Lower leg skin (tissue), 3 donors: ENCODE measurements at regions not wholly inside any gene's neighbourhood (a gene's known extent, or its start where the extent isn't known, plus 50 kb on each side); places are given as distances from the start of the nearest gene placed in this dataset.

ENCODE experiments used
- POLR2A ChIP-seq, 2 donors: fragments of 450-650 bp; IDR thresholded peaks; one replicate each; pipeline ENCODE4 v1.6.1; 2016 to 2017; ENCODE audit warnings: antibody characterized with exemption in 2 of 2, mild to moderate bottlenecking in 1 of 2, moderate library complexity in 1 of 2
- TF ChIP-seq, protein P1 (sequence below), 3 donors: fragments of 450-650 bp; IDR thresholded peaks; one replicate each; pipeline ENCODE4 v1.5.1; 2016; ENCODE audit warnings: antibody characterized with exemption in 3 of 3, mild to moderate bottlenecking in 3 of 3, moderate library complexity in 2 of 3

DNA sequence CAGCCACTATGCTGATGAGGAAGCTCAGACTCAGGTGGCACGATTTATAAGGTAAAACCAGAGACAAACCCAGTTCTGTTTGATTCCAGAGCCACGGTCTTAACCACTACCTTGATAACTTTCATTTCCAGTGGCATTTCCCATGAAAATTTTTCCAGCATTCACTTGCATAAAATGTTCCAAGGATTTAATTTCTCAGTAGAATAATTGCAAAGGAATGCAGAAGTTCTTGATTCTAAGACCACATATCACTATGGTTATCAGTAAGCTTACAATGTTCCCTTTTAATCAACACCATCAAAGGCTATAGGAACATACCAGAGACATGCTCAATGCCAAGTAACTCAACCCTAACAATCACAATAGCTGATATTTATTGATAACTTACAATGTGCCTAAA, 306.0 kb upstream of the HS3ST5 start:
- TF ChIP-seq, protein P1, sequence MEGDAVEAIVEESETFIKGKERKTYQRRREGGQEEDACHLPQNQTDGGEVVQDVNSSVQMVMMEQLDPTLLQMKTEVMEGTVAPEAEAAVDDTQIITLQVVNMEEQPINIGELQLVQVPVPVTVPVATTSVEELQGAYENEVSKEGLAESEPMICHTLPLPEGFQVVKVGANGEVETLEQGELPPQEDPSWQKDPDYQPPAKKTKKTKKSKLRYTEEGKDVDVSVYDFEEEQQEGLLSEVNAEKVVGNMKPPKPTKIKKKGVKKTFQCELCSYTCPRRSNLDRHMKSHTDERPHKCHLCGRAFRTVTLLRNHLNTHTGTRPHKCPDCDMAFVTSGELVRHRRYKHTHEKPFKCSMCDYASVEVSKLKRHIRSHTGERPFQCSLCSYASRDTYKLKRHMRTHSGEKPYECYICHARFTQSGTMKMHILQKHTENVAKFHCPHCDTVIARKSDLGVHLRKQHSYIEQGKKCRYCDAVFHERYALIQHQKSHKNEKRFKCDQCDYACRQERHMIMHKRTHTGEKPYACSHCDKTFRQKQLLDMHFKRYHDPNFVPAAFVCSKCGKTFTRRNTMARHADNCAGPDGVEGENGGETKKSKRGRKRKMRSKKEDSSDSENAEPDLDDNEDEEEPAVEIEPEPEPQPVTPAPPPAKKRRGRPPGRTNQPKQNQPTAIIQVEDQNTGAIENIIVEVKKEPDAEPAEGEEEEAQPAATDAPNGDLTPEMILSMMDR (IDR thresholded peaks at IDR 0.05), result no peak
- TF ChIP-seq POLR2A (IDR thresholded peaks at IDR 0.05), result no peak
